Chondrocyte (in vitro differentiated cells): ENCODE measurements at regions not wholly inside any gene's neighbourhood (a gene's known extent, or its start where the extent isn't known, plus 50 kb on each side); places are given as distances from the start of the nearest gene placed in this dataset.
A peak's percentile ranks its signal among the peaks of the same experiment; 100 is the strongest.

Experiments used
- DNase-seq: peaks from one replicate; pipeline ENCODE4 v3.0.0; 2021; ENCODE audit warnings: mixed read lengths, low spot score
- H3K27ac Mint-ChIP-seq: one replicate; pipeline ENCODE4 v1.8.0; 2021; ENCODE audit warnings: mild to moderate bottlenecking, moderate library complexity, mixed read lengths; ENCODE audit not compliant: unreplicated experiment
- H3K27me3 Mint-ChIP-seq: 2 replicates; pipeline ENCODE4 v1.8.0; 2021; ENCODE audit warnings: low read depth, mixed read lengths
- H3K36me3 Mint-ChIP-seq: 2 replicates; pipeline ENCODE4 v1.8.0; 2021; ENCODE audit warnings: low read depth, mixed read lengths
- H3K4me1 Mint-ChIP-seq: 2 replicates; pipeline ENCODE4 v1.8.0; 2021; ENCODE audit warnings: low read depth, mild to moderate bottlenecking, mixed read lengths
- H3K4me3 Mint-ChIP-seq: one replicate; pipeline ENCODE4 v1.8.0; 2021; ENCODE audit warnings: mild to moderate bottlenecking, moderate library complexity, mixed read lengths; ENCODE audit not compliant: unreplicated experiment
- H3K9me3 Mint-ChIP-seq: 2 replicates; pipeline ENCODE4 v1.8.0; 2021; ENCODE audit warnings: low read depth, mixed read lengths
- TF ChIP-seq, protein P1 (sequence below): fragments of 200-600 bp; sonication (generic); IDR thresholded peaks from 2 replicates; pipeline ENCODE4 v1.5.0; 2021; ENCODE audit warnings: antibody characterized with exemption, mild to moderate bottlenecking, moderate library complexity

- DNase-seq: no peak
- H3K4me3 Mint-ChIP-seq: no peak overlapping the region
- H3K4me1 Mint-ChIP-seq: peaks cover 29% of the 10 kb centered on the region
- H3K27me3 Mint-ChIP-seq: no peaks in the 10 kb centered on the region
- no peak overlapping the region for H3K27ac Mint-ChIP-seq
- peaks cover 6% of the 10 kb centered on the region for H3K36me3 Mint-ChIP-seq
- TF ChIP-seq, protein P1, sequence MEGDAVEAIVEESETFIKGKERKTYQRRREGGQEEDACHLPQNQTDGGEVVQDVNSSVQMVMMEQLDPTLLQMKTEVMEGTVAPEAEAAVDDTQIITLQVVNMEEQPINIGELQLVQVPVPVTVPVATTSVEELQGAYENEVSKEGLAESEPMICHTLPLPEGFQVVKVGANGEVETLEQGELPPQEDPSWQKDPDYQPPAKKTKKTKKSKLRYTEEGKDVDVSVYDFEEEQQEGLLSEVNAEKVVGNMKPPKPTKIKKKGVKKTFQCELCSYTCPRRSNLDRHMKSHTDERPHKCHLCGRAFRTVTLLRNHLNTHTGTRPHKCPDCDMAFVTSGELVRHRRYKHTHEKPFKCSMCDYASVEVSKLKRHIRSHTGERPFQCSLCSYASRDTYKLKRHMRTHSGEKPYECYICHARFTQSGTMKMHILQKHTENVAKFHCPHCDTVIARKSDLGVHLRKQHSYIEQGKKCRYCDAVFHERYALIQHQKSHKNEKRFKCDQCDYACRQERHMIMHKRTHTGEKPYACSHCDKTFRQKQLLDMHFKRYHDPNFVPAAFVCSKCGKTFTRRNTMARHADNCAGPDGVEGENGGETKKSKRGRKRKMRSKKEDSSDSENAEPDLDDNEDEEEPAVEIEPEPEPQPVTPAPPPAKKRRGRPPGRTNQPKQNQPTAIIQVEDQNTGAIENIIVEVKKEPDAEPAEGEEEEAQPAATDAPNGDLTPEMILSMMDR: no peak
- peaks cover 2% of the 10 kb centered on the region for H3K9me3 Mint-ChIP-seq
Measured at GRCh38 chr1:201681375-201681774, 142.4 kb downstream of the NAV1 start.

- Mint-ChIP-seq H3K4me3 (no peak overlapping the region), H3K4me1 (peaks cover 35% of the 10 kb centered on the region), H3K27ac (no peak overlapping the region), H3K9me3 (peaks cover 2% of the 10 kb centered on the region), H3K27me3 (no peaks in the 10 kb centered on the region), H3K36me3 (peaks cover 6% of the 10 kb centered on the region)
- TF ChIP-seq, protein P1: no peak
- no peak for DNase-seq
Measured at GRCh38 chr1:201682964-201683363, 144.0 kb downstream of the NAV1 start.

DNA sequence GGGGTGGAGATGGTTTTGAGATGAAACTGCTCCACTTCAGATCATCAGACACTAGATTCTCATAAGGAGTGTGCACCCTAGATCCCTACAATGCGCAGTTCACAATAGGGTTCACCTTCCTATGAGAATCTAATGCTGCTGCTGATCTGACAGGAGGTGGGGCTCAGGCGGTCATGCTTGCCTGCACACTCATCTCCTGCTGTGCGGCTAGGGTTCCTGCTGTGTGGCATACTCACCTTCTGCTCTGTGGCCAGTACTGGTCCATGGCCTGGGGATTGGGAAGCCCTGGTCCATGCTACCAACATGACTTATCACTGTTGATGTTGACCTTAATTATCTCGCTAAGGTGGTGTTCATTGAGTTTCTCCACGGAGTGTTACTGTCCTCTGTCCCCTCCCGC lies 144.5 kb downstream of the NAV1 start:
- H3K4me3 Mint-ChIP-seq: no peak overlapping the region
- TF ChIP-seq, protein P1: no peak
- no peaks in the 10 kb centered on the region for H3K27me3 Mint-ChIP-seq
- H3K36me3 Mint-ChIP-seq: peaks cover 6% of the 10 kb centered on the region
- H3K27ac Mint-ChIP-seq: no peak overlapping the region
- peaks cover 2% of the 10 kb centered on the region for H3K9me3 Mint-ChIP-seq
- no peak for DNase-seq
- H3K4me1 Mint-ChIP-seq: peaks cover 35% of the 10 kb centered on the region

DNA sequence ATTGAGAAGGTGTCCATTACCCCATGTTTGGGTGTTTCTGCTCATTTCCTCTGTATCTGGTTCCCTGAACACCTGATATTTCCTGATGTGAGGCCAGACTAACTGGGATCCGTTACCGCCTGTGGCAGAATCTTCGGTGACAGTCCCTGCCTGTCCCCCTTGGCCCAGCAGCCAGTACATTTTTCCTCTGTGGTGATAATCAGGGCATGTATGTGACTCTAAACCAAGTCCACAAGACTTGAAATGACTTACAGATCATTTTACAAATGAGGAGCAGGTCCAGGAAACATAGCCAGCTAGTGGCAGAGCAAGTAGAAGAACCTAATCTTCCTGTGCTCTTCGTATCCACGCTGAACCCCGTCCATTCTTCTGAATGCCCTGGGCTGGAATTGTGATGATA lies 143.5 kb upstream of the IPO9 start:
- no peaks in the 10 kb centered on the region for H3K9me3 Mint-ChIP-seq
- no peak for DNase-seq
- H3K4me1 Mint-ChIP-seq: peaks cover 24% of the 10 kb centered on the region
- TF ChIP-seq, protein P1: no peak
- H3K27ac Mint-ChIP-seq: no peak overlapping the region
- peaks cover 4% of the 10 kb centered on the region for H3K36me3 Mint-ChIP-seq
- H3K27me3 Mint-ChIP-seq: no peaks in the 10 kb centered on the region
- H3K4me3 Mint-ChIP-seq: no peak overlapping the region

GRCh38 chr1:201686714-201687455 lies 142.1 kb upstream of the IPO9 start:
- no peaks in the 10 kb centered on the region for H3K36me3 Mint-ChIP-seq
- TF ChIP-seq, protein P1: no peak
- H3K27ac Mint-ChIP-seq: peak overlapping the region; percentile 41
- no peaks in the 10 kb centered on the region for H3K27me3 Mint-ChIP-seq
- H3K4me3 Mint-ChIP-seq: no peak overlapping the region
- H3K9me3 Mint-ChIP-seq: no peaks in the 10 kb centered on the region
- H3K4me1 Mint-ChIP-seq: peaks cover 19% of the 10 kb centered on the region
- no peak for DNase-seq
